Stimulated activated CD4-positive, alpha-beta T cell treated with anti-CD3 and anti-CD28 coated beads, Interleukin-1b, Interleukin-23, amount 100 ng/mL, for 4 hours (primary cell): ENCODE measurements at regions not wholly inside any gene's neighbourhood (a gene's known extent, or its start where the extent isn't known, plus 50 kb on each side); places are given as distances from the start of the nearest gene placed in this dataset.

Source experiments
- DNase-seq, 2 donors: peaks; one replicate each; pipeline ENCODE4 v3.0.0-alpha.2; 2020; ENCODE audit warnings: low read depth in 2 of 2

DNA sequence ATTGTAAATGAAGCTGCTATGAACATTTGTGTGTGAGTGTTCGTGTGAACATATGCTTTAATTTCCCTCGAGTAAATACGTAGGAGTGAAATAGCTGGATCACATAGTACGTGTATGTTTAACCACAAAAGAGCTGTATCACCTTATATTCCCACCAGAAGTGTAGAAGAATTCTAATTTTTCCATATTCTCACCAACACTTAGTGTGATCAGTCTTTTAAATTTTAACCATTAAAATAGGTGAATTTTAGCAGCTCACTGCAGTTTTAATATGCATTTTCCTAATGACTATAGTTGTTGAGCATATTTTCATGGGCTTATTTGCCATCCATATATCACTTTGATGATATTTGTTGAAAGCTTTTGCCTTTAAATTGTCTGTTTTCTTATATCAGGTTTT is 741.2 kb downstream of the PTPRU start:
- DNase-seq = no peak

DNA sequence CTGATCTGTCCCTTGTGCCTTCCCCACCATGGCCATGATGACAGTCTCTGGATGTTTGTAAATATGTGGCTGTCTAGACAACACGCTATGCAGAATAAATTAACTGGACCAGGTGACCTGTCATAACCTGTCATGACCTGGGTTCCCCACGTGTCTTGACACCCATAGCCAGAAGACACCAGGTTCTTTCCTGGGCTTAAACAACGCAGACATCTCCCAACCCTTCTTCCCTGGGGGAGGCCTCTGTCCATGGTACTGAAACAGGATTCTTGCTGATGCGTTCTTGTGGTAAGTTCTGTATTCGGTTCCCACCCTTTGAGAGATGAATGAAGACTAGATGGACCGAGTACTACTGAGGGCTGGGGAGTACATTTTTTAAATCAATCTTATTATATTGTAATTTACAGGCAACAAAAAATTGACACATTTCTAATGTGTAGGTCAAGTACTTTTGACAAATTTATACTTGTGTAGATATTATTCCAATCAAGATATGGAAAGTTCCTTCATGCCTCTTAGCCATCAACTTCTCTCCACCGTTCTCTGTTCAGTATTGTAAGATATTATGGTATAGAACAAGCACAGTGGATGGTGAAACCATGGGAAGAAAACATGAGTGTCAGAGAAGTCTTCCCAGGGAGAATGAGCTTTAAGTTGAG is 738.8 kb downstream of the PTPRU start:
- DNase-seq = no peak

DNA sequence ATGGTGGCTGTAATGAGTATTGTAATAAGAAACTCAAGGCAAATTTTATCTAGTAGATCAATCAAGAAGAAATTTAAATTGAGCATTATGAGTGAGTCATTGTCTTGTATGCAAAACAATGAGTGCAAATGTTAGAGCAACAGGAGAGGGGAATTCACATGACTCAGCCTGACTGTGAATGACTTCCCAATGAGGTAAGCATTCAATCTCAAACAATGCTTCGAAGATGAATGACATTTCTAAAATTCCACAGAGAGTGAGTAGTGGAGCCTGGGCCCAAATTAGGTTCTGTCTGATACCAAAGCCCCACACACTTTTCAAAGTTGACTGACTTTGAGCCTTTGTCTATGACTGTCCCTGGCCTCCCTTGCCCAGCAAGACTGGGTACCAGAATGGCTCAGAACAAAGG is 738.0 kb downstream of the PTPRU start:
- no peak for DNase-seq

DNA sequence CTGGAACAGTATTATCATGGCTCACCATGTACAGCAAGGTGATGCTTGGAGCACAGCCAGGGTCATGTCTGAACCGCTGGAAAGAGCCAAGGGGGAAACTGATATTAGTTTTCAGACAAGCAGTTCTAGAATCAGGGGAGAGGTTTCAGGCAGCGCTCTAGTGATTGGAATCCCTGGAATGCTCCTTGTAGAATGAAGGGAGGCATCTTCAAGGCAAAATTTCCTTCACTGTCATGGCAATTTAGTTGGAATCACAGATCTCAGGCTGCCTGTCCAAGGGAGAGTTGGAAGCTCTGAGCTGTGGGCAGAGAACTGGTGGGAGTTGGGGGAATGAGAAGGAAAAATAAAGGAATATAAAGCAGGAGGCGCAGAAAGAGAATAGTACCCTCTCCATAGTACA is 737.1 kb downstream of the PTPRU start:
- DNase-seq = no peak

DNA sequence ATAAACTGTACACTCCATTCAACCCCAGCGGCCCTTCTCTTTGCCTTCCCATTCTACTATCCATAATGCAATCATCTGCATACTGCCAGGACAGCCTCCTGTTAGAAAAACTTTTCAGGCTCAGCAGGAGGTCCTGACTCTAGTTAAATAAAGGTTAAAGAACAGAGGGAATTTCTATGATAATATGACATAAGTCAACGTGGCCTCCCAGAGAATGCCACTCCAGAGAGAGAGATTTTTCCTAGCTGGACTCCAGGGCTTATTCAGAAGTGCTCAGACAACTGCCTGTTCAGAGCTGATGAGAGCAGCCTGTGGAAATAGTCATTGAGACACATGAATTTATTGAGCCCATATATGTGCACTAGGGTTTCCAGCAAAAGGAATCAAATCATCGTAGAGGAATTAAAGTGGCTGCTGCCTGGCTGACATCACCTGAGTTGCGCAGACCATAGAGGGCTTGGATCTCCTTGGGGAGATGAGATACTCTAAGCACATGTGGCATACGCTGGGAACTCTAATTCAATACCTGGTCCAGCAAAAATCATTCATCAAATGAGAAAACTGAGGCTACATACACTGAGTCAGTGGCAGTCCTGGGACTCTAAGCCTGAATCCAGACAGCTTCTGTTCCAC is 736.2 kb downstream of the PTPRU start:
- DNase-seq = no peak

DNA sequence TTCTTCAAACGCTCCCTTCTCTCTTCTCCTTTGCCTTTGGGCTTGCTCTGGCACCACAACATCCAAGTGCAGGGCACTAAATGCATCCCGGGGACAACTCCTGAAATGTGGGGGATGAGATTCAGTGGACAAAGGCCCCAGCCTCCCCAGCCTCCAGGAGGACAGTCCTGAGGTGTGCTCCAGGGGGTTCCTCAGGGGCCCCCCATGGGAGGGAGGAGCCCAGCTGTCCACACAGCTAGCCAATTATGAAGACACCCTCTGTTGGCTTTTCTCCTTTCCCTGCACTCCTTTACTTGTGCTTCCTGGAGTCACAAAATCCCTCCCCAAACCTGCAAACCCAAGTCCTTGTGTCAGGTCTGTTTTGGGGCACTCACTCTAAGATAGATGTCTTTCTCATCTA is 735.4 kb downstream of the PTPRU start:
- DNase-seq = no peak

DNA sequence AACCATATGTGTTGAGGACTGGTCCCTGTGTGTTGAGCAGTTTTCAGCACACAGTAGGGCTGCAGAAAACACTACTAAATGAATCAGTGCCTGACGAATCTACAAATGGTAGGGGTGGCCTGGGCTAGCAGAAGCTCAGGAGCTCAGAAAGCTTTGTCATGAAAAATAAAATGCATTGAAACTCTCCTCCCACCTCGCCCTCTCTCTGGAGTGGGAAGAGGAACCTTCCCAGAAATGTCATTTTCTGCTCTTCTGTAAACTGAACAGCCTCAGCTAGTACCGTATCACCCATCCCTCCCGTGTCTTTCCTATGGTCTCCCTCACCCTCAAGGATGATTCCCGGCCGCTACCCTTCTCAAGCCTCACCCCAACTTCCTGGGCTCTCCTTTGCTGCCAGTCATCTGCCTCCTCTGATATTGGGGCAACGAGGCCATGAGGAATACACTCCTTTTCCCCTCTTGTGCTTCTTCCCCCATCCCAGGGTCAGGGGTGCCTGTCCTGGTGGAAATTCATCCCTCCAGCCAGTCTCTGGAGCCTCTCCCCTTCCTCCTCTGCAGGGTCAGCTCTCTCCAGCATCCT is 734.5 kb downstream of the PTPRU start:
- no peak for DNase-seq

DNA sequence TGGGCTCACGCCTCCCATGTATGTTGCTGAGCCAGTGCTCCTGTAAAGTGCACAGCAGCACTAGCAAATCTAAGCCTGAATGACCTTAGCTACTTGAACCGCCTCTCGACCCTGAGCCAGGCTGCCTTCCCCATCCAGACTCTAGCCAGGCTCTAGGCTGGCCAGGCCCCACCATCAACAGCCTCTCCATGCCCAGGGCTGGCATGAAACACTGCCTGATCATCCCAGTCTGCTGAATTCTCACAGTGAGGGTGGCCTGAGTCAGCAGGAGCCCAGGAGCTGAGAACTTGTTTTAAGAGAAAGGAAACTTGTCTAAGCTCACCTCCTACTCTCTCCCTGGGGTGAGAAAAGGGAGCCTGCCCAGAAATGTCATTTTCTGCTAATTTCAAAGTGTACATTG is 733.3 kb downstream of the PTPRU start:
- DNase-seq = no peak

DNA sequence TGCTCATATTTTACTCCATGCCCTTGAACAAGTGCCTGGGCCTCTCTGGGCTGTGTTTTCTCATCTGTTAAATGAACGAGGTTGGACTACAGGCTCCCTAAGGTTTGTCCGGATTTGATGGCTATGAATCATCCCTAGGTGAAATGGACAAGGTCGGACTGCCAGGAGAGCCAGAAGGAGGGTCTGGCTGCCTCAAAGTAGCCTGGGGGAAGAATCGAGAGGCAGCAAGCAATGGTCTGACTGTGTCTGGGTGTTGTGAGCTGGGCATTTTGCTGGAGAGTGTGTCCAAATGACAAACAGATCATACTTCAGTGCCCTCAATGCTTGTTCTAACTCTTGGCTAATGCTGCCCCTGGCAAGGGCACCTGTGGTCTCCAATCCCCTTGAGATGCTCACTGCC is 730.9 kb downstream of the PTPRU start:
- no peak for DNase-seq

DNA sequence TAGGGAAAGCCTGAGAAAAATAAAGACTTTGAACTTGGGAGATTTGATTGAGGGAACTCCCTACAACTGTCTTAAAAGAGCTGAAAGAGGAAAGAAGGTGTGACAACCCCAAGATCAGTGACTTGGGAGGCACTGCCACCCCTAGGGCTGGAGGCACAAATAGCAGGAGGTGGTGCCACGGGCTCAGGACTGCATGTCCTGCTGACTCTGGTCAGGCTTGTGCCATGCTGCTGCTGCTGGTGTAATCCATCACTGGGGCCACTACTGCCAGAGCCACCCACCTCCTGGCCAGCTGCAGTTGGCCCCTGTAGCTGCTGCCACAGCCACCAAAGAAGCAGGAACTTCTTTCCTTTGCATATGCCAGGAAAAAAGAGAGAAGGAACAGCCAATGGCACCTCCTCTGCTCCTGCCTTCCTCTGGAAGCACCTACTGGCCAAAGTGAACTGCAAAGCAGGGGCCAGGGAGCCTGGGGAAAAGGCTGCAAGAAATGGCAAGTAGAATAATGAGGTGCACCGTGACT is 730.3 kb downstream of the PTPRU start:
- no peak for DNase-seq

DNA sequence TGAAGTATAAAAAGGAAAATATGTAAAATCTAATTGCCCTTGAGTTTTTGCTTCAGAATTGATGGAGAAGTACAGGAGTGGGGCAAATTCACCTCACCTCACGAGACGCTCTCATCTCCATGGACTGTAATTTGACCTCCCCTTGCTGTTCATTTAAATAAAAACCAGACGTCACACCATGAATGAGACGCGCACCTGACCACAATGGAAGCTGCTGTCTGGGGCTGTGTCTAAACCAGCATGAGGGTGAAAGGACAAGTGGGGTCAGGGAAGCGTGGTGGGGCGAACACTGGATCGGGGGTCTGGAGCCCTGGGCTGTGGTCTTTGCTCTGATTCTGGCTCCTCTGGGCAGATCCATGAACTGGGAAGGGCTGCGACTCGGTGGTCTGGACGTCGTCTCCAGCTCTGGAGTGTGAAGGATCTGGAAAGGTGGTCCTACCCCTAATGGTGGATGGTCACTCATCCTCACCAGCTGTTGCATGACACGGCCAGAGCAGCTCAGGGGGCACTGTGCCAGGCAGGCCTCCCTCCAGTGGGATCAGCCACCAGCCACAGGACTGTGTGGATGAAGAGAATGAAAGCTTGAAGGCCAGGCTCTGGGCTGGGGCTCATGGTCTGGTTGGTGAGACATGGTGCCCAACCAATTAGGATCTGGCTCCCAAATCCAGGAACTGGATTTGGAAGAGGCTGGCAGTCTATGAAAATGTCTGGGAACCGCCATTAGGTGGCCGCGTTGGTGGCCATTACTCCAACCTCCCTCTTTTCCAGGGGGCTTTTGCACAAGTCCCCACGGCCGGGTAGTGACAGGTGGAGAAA is 728.6 kb downstream of the PTPRU start:
- DNase-seq = no peak

DNA sequence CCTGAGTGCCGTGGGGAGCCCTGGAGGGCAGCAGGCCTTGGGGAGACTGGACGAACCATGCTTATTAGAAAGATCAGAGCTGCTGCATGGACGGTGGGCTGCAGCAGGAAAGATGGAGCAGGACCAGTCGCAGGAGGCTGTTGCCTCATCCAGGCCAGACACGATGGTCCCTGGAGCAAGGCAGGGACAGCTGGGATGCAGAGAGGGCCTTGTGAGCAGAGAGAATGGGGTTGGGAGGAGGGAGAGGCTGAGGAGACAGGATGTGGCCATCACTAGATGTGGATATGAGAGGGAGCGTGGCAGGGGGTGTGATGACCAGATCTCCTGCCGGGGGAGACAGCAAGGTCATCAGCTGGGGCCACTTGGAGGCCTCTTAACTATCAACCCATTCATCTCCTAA is 727.6 kb downstream of the PTPRU start:
- DNase-seq = no peak

DNA sequence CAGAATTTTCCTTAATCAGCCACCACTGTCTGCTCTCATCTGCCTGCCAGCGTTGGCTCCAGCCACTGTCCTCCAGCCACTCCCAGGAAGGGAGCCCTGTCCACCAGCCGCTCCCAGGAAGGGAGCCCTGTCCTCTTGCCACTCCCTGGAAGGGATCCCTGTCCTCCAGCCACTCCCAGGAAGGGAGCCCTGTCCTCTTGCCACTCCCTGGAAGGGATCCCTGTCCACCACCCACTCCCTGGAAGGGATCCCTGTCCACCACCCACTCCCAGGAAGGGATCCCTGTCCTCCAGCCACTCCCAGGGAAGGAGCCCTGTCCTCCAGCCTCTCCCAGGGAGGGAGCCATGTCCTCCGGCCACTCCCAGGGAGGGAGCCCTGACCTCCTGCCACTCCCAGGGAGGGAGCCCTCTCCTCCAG is 726.5 kb downstream of the PTPRU start:
- no peak for DNase-seq

DNA sequence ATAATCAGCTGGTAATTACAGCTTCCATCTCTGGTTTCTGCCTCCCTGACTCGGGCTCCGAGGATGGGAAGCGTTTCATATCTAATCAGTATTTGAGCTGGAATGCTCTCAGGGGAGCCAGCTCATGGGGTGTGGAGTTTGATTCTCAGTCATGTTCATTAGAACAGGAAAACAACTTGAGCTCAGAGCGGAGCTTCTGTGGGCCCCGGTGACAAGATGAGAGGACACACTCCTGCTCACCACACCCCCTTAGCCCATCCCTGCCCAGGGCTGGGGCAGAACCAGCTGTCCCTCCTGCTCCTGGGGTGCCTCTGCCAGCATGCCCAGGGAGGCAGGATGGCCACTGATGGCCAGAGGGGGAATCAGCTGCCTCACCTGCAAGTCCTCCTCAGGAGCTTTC is 726.0 kb downstream of the PTPRU start:
- DNase-seq = no peak

DNA sequence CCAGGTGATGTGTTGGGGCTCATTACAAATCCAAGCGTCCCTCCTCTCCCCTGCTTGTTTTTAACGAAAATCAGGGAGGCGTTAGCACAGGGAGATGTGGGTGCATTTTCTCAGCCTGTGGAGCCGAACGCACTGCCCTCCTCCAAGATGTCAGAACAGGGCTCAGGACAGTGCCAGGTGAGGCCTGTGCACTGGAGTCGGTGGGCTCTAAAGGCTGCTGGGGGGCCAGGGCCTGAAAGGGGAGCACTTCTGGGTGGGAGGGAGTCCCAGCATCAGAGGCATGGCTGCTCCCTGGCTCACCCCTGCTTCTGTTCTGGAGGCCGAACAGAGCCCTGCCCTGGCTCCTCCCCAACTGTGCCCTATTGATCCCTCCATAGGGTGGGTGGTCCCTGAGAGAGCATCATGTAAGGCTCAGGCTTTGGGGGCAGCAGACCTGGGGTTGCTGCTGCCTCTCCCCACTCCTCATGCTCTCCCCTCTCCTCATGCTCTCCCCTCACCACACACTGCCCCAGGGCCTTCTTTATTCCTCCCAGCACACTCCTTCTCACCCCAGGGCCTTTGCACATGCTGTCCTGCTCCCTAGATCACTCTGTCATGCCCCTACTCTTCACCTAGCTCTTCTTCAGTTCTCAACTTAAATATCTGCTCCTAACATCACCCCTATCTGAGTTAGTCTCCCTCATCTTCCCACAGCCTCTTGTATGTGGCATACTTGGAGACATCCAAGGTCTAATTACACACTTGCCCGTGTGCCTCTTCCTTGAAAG is 725.2 kb downstream of the PTPRU start:
- DNase-seq = no peak

DNA sequence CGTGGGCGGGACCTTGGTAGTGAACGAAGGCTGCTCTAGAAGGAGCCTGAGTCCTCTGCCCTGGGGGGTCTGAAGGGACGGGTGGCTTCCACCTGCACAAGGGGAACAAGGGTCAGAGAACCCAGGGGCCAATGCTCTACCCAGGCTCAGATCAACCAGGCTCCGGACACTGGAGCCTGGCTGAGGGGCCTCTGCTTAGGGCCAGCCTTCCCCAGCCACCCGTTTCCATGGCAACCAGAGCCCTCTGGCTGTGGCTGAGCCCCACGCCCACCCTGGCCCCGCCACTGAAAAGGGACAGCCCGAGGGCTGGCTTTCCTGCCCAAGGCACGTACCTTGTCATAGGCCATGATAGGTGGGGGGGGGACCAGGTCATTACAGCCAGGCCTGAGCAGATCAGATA is 724.6 kb downstream of the PTPRU start:
- no peak for DNase-seq

DNA sequence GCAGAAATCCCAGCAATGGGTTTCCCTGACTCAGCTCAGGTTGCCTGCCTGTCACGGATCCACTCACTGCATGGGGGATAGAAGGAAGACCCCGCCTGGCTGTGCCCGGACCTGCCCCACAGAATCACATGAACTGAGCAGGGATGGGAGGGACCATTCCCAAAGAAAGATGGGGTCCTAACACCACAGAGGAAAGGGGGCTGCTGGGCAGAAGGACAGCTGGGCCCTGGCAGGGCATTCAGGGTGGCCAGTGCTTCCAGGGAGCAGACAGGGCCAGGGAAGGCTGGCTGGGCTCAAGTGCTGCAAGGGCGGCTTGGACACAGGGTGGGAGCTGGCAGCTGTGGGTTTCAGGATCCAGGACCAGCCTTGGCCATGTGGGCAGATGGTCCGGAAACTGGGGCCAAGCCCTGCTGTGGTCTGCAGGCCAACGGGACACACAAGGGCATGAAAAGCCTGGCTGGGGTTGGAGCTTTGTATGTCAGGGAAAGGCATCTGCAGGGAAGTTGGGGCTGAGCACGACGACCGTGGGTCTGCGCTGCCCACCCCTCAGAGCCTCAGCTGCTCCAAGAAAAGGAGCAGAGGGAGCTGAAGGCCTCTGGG is 723.9 kb downstream of the PTPRU start:
- no peak for DNase-seq

DNA sequence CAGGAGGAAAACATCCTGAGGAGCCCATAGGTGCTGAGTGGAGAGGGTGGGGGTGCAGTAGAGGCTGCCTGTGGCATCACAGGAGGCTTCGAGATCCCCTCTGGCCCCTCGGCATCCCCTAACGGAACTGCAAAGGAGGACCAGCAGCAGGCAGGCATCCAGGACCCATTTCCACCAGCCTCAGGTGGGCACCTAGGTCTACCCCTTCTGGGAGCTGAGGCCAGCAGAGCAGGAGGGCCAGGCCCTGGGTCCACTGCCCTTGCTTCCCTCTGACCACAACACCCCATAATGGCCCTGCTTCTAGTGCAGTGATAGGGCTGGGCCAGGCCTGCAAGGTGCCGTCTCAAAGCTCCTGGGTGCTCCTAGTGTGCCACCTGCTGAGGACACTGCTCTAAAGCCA is 723.0 kb downstream of the PTPRU start:
- DNase-seq = no peak

DNA sequence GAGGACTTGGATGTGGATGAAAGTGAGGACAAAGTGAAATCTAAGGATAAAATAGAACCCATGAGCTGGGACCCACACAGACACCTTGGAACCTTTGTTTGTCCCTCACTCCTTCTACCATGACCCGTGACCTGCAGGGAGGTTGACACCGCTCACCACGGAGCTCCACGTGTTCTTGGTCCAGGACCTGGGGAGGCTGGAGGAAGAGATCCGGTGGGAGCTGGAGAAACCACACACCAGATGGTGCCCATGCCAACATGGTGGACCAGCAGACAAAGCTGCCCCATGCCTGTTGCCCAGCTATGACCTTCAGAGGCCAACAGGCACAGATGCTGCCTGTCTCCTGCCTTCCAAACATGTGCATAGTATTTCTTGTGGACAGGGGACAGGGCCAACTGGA is 721.9 kb downstream of the PTPRU start:
- DNase-seq = no peak

DNA sequence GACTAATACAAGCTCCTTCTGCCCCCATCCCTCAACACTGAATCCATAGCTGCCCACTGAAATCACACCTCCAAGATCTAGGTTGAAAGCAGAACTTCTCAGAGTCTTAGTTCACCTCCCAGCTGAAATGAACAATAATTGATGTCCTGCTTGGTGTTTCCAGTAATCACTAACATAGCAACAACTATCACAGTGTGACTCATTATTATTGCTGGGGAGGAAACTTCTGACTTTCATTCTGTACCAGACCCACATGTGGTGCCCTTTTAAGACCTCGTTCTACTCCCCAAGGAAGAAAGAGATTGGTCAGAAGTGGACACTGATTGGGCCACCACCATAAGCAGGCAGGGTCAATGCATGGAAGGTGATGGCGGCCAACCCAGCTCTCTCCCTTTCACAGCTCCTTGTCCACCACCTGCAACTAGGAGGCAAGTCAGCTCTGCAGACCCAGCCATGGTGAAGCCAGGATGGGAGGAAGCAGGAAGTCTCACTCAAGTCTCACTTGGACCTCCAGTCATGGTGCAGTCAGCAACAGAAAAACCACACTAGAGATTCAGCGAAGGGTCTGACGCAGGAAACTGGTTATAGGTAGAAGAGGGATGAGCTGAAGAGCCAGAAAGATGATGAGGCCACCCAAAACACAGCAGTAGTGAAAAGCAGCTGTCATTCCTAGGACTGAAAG is 720.2 kb downstream of the PTPRU start:
- no peak for DNase-seq

DNA sequence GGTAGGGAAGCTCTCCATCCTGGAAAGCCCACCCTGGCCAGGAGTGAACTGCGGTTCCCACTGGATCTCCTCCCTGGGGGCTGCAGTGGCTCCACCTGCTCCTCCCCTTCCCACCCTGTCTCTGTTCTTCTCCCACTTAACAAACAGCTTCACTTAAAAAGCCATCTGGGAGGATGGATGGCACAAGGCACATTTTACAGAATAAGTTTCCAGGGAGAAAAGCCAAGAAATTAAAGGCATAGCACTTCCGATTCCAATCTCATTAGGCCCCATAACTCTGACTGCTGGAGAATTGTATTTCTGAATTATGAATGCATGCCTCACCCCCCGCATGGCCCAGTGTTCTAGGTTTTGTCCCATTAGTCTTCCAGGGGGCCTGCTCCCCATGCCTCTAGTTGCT is 718.3 kb downstream of the PTPRU start:
- DNase-seq = no peak
